Left colon (tissue), 2 donors: ENCODE measurements at regions not wholly inside any gene's neighbourhood (a gene's known extent, or its start where the extent isn't known, plus 50 kb on each side); places are given as distances from the start of the nearest gene placed in this dataset.

ENCODE experiments used
- ATAC-seq: fragments of 200-7000 bp; cut with Tn5 transposase; one replicate; pipeline ENCODE4 v1.9.1; 2020; ENCODE audit warnings: mild to moderate bottlenecking, moderate library complexity
- DNase-seq, 2 donors: peaks; one replicate each; pipeline ENCODE4 v3.0.0-alpha.2; 2020
- intact Hi-C, 2 donors: fragments of 100-400 bp; cut with DNase I in 1 of 2; cut with micrococcal nuclease in 1 of 2; formaldehyde crosslinking; loops; one replicate each; pipeline versions ENCODE4 v1.11.2 to v1.14.0; 2022; cut with DNase I, micrococcal nuclease
- donor health status: DM: no; HTN: no; CAD: no.
- donor health status: DM: yes; HTN: yes; CAD: no.

DNA sequence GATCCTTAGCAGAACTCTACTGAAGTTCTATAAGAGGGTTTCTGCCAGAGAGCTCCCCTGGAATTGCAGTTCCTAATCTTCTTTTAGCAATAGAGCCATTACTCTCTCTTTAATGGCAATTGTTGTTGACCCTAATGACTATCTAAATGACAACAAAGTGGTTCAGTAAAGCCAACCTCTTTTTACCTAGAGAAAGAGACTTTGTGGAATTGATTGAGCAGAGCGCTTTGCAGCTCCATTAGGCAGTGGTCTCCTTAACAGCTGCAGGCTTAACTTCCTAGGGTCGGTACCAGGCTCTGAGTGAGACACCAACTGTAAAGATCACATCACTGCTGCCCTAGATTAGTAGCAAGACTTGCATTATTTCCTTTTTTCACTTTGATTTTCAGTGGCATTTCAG is 1472.9 kb upstream of the TENM3 start:
- intact Hi-C loops, result no loop called here
- ATAC-seq, result no peak
- DNase-seq, result no peak

DNA sequence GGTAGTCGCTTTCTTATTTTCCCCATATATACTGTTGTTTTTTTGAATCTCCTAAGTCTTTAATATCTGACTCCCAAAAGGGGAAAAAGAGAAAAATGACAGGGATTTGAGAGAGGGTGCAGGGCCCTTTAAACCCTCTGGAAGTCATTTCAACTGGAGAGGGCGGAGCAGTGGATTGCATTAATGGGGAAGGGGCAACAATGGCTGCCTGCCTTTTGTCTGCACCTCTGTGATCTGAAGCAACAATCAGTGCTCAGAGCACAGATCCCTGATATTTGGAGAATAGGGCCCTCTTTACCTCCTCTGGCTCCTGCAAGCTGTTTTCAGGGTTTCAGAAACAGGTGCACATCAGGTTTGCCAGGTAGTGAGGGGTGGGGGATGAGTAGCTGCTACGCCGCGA is 1458.3 kb upstream of the TENM3 start:
- ATAC-seq (no peak), DNase-seq (no peak)
- intact Hi-C loops, result no loop called here

DNA sequence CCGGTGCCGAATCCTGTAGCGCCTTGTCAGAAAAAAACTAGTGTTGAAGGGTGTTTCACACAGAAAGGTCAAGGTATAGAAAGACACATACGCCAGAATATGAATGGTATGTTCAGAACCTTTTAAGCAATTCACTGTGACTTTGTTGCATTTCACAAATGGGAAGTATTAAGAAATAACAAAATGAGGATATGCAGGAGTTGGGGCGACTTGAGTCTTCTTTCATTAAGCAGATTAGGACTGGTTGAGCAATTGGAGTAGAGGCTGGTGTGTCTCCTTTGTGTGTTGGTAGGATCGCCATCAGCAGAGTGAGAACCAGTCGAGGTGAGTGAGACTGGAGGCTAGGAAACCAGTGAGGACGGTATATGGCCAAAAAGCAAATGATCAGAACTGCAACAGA is 1454.5 kb upstream of the TENM3 start:
- intact Hi-C loops, result no loop called here
- no peak for ATAC-seq
- DNase-seq, result no peak

DNA sequence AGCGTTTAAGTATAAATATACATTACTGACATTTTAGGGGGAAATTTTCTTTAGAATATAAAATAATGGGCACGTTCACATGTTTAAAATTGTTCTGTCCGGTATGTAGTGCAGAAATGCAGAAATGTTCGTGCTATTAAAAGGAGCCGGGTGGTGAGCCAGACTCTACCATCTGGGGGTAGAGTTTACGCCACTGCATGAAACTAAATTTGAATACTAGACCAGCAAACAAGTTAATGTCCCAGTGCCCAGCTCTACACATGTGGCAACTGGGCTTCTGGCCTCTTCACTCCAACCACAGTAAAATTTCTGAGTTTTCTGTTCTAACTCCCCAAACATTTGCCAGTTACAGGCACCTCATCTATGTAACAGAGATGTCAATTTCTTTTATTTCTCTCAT is 1453.3 kb upstream of the TENM3 start:
- DNase-seq, result no peak
- intact Hi-C loops, result no loop called here
- ATAC-seq, result no peak

DNA sequence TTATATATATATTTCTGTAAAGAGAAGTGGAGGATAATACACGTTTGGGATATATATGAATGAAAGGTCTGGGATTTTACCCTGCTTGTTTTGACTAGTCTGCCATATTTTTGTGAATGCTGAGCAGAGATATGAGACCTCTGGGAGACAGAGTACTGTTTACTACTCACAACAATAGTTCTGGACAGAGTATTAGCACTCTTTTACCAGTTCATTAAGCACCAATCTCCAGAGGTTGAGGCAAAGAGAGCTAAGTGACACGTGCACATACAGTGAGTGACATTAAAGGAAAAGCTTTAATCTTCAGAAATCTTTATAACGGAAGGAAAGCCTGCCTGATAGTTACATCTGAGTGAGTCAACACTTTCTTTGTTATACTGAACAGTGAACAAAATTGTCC is 1452.7 kb upstream of the TENM3 start:
- intact Hi-C loops, result no loop called here
- DNase-seq, result no peak
- ATAC-seq, result no peak

- DNase-seq, result no peak
- intact Hi-C loops, result no loop called here
- ATAC-seq, result no peak
These were observed 1450.7 kb upstream of the TENM3 start for GRCh38 chr4:180792541-180792940.

DNA sequence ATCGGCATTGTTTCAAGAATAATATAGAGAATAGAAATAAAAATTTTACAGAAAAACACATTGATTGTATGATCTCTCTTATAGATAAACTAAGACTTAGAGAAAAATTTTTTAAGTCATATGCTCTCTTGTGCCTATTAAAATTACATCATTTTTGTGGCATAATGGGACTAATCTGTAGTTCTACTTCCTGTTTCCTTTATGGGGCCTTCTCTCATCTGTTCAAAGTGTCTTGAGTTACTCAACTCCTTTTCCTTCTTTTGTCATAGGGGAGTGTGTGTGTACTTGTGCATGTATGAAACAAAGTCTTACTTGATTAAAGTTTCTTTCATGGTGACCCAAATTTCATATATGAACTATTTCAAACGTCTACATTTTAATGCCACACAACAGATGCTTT is 1448.9 kb upstream of the TENM3 start:
- DNase-seq (no peak), ATAC-seq (no peak)
- intact Hi-C loops, result no loop called here

GRCh38 chr4:180798036-180798577 is 1445.1 kb upstream of the TENM3 start:
- ATAC-seq (no peak), DNase-seq (no peak)
- intact Hi-C loops, result no loop called here

DNA sequence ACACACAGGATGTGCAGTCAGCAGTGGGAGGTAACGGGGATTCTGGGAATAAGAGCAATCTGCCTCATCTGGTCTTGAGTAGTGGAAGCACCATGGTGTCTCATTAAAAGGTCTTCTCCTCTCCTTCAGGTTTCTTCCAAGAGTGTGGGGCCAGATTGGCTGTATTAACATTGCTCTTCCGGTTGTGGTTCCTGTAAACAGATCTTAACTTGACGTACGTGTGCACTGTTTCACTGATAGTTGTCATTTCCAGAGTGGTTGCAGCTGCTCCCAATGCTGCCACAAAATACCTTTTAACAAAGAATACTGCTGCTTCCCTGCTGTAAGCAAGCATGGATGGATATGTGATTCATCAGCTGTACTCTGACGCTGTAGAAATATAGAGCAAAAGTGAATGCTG is 1443.4 kb upstream of the TENM3 start:
- DNase-seq, result no peak
- no peak for ATAC-seq
- intact Hi-C loops, result no loop called here

- no peak for DNase-seq
- intact Hi-C loops, result no loop called here
- ATAC-seq, result no peak
These were observed 1438.1 kb upstream of the TENM3 start for GRCh38 chr4:180805101-180805500.

GRCh38 chr4:180808862-180809261 is 1434.3 kb upstream of the TENM3 start:
- DNase-seq (no peak), ATAC-seq (no peak)
- intact Hi-C loops, result no loop called here

- no peak for DNase-seq
- no peak for ATAC-seq
- intact Hi-C loops, result no loop called here
These were observed 1433.8 kb upstream of the TENM3 start for GRCh38 chr4:180809439-180809838.

DNA sequence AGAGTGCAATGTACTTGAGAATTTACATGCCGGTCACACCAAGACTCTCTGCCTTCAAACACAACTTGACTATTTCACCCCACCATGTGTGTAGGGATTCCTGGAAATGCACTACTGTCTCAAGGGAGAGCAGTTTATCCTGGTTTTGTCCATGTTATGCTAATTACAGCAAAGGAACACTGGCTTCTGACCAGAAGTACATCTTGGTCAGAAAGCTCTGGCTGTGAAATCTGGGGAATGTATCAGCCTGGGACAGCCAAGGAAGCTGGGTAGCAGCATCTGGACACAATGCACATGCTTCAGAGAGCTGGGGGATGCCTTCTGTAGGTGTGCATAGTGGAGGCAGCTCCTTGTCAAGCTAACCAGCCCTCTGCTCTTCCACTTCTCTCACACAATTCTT is 1432.6 kb upstream of the TENM3 start:
- intact Hi-C loops, result no loop called here
- DNase-seq (no peak), ATAC-seq (no peak)

GRCh38 chr4:180811556-180811955 is 1431.6 kb upstream of the TENM3 start:
- ATAC-seq, result no peak
- no peak for DNase-seq
- intact Hi-C loops, result no loop called here

GRCh38 chr4:180812783-180813182 is 1430.4 kb upstream of the TENM3 start:
- ATAC-seq (no peak), DNase-seq (no peak)
- intact Hi-C loops, result no loop called here

GRCh38 chr4:180814875-180815417 is 1428.3 kb upstream of the TENM3 start:
- ATAC-seq (no peak), DNase-seq (no peak)
- intact Hi-C loops, result no loop called here

DNA sequence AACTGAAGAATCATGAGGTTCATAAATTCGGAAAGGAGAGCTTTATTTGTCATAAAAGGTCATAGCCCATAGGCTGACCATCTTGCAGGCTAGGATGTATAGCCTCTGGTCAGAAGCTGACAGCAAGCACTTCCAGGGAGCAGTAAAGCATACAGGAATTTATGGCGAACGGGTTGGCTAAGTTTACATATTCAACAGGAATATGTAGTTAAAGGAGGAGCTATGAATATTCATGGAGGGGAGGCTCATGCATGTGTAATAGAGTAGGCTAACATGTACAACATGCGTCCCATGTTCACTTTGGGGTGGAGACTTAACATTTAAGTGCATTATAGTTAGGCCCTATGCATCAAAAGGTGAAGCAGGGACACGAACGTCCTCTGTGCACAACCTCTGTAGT is 1425.7 kb upstream of the TENM3 start:
- no peak for ATAC-seq
- intact Hi-C loops, result no loop called here

GRCh38 chr4:180823108-180823507 is 1420.1 kb upstream of the TENM3 start:
- ATAC-seq (no peak), DNase-seq (no peak)
- intact Hi-C loops, result no loop called here

More for the DNA sequence above, 1425.7 kb upstream of the TENM3 start:
- DNase-seq, result no peak

DNA sequence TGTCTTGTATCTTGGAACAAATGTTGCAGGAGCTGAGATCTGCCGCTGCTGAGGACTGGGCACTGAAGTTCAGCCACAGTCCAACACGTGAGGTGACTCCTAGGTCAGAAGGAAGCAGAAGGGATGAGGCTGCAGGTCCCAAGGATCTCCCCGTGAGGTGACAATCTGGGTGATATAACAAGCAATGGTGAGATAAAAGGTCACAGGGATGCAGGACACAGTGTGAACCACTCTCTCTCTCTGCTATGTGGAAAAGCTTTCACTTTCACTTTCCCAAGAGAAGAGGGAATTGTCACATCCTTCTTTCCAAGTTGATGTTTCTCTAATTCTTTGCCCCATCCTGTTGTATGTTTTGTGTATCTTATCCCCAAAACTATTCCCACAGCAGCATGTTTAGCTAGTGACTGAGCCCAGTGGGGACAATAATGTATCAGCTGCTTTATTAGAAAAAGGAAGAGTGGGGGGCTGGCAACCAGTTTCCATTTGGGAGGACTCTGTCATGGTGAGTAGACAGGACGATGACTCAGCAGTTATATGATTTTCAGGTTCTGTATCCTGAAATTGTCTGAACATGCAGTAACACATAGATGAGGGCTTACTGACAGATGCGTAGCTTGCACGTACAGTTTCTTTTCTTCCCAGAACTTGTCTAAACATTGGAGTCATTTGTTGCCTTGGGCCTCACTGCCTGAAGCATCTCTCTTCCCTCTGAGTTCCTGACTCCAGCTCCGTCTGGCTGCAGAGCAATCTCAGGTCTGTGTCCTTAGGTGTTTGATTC is 1415.8 kb upstream of the TENM3 start:
- ATAC-seq (no peak), DNase-seq (no peak)
- intact Hi-C loops, result no loop called here

GRCh38 chr4:180828455-180829018 is 1414.7 kb upstream of the TENM3 start:
- intact Hi-C loops, result no loop called here
- no peak for DNase-seq
- ATAC-seq, result no peak

- ATAC-seq, result no peak
- intact Hi-C loops, result no loop called here
- DNase-seq, result no peak
These were observed 1411.1 kb upstream of the TENM3 start for GRCh38 chr4:180832073-180832472.
